Prostate gland (tissue), 2 donors: ENCODE measurements at regions not wholly inside any gene's neighbourhood (a gene's known extent, or its start where the extent isn't known, plus 50 kb on each side); places are given as distances from the start of the nearest gene placed in this dataset.

Experiments used
- DNase-seq: peaks from one replicate; pipeline ENCODE4 v3.0.0-alpha.2; 2019; ENCODE audit warnings: low spot score
- H3K27ac ChIP-seq, 2 donors: fragments of 200-600 bp; sonication (generic); 2 replicates each; pipeline ENCODE4 v1.5.1; 2017 to 2019
- H3K27me3 ChIP-seq: fragments of 200-600 bp; sonication (generic); replicated peaks from 2 replicates; pipeline ENCODE4 v1.5.1; 2019; ENCODE audit not compliant: insufficient read depth
- H3K36me3 ChIP-seq, 2 donors: fragments of 200-600 bp; sonication (generic); 1 replicate in 1 of 2; 2 replicates in 1 of 2; pipeline versions ENCODE4 v1.5.1 to v1.8.1; 2017 to 2019
- H3K4me1 ChIP-seq: fragments of 200-600 bp; sonication (generic); replicated peaks from 2 replicates; pipeline ENCODE4 v1.5.1; 2019
- H3K4me3 ChIP-seq, 2 donors: fragments of 200-600 bp; sonication (generic); 2 replicates each; pipeline ENCODE4 v1.5.1; 2017 to 2019
- H3K9me3 ChIP-seq: fragments of 200-600 bp; sonication (generic); 2 replicates; pipeline ENCODE4 v1.5.1; 2017
- POLR2A ChIP-seq: fragments of 450-650 bp; IDR thresholded peaks from one replicate; pipeline ENCODE4 v1.6.1; 2016; ENCODE audit warnings: antibody characterized with exemption, mild to moderate bottlenecking
- POLR2AphosphoS5 ChIP-seq: sonication (generic); formaldehyde crosslinking; IDR thresholded peaks from one replicate; pipeline ENCODE4 v1.6.1; 2017; ENCODE audit warnings: antibody characterized with exemption
- WGBS: methylation state at CpG from one replicate; pipeline ENCODE4 v1.1.5; 2018; 5-methylcytosine and 5-hydroxymethylcytosine counted together
- intact Hi-C: fragments of 100-400 bp; cut with DNase I; formaldehyde crosslinking; loops from one replicate; pipeline ENCODE4 v1.14.2; 2022
- TF ChIP-seq, protein P1 (sequence below), 4 experiments: fragments of 200-600 bp in 2 of 4; fragments of 450-650 bp in 2 of 4; sonication (generic) in 2 of 4; IDR thresholded peaks; 1 replicate in 3 of 4; 2 replicates in 1 of 4; pipeline ENCODE4 v1.5.1; 2016 to 2019; ENCODE audit warnings: antibody characterized with exemption in 4 of 4, mild to moderate bottlenecking in 2 of 4, moderate library complexity in 2 of 4

GRCh38 chr12:59046763-59047534 is 126.6 kb upstream of the LRIG3 start:
- H3K9me3 ChIP-seq = no peaks in the 10 kb centered on the region
- peak; percentile 55 for DNase-seq
- no peaks in the 10 kb centered on the region for H3K27me3 ChIP-seq
- no peaks in the 10 kb centered on the region for H3K36me3 ChIP-seq
- WGBS = 28% methylated on average over 2 of the region's 2 CpGs
- no peaks in the 10 kb centered on the region for H3K4me1 ChIP-seq
- intact Hi-C loops = no loop called here
- TF ChIP-seq POLR2A (no peak), POLR2AphosphoS5 (peak; percentile 69)
- TF ChIP-seq, protein P1, sequence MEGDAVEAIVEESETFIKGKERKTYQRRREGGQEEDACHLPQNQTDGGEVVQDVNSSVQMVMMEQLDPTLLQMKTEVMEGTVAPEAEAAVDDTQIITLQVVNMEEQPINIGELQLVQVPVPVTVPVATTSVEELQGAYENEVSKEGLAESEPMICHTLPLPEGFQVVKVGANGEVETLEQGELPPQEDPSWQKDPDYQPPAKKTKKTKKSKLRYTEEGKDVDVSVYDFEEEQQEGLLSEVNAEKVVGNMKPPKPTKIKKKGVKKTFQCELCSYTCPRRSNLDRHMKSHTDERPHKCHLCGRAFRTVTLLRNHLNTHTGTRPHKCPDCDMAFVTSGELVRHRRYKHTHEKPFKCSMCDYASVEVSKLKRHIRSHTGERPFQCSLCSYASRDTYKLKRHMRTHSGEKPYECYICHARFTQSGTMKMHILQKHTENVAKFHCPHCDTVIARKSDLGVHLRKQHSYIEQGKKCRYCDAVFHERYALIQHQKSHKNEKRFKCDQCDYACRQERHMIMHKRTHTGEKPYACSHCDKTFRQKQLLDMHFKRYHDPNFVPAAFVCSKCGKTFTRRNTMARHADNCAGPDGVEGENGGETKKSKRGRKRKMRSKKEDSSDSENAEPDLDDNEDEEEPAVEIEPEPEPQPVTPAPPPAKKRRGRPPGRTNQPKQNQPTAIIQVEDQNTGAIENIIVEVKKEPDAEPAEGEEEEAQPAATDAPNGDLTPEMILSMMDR (IDR thresholded peaks at IDR 0.05) = no peak
- no peak overlapping the region for H3K27ac ChIP-seq
- H3K4me3 ChIP-seq = no peak overlapping the region

- 21% methylated on average over 2 of the region's 2 CpGs for WGBS
- no peaks in the 10 kb centered on the region for H3K27me3 ChIP-seq
- H3K4me3 ChIP-seq = no peak overlapping the region
- DNase-seq = no peak
- intact Hi-C loops = no loop called here
- no peaks in the 10 kb centered on the region for H3K9me3 ChIP-seq
- TF ChIP-seq POLR2AphosphoS5 (no peak), POLR2A (no peak)
- TF ChIP-seq, protein P1 (IDR thresholded peaks at IDR 0.05) = no peak
- H3K36me3 ChIP-seq = no peaks in the 10 kb centered on the region
- no peak overlapping the region for H3K27ac ChIP-seq
- no peaks in the 10 kb centered on the region for H3K4me1 ChIP-seq
Observed at GRCh38 chr12:59044791-59045190, 124.5 kb upstream of the LRIG3 start.

- peak; percentile 34 for DNase-seq
- Histone ChIP-seq H3K27ac (peak overlapping the region in 1 of 2 donors; percentile 18), H3K9me3 (no peaks in the 10 kb centered on the region), H3K4me1 (no peaks in the 10 kb centered on the region), H3K4me3 (no peak overlapping the region), H3K27me3 (no peaks in the 10 kb centered on the region), H3K36me3 (no peaks in the 10 kb centered on the region)
- TF ChIP-seq POLR2AphosphoS5 (peak; percentile 19), POLR2A (no peak)
- TF ChIP-seq, protein P1 (IDR thresholded peaks at IDR 0.05) = no peak
- 19% methylated on average over 4 of the region's 4 CpGs for WGBS
- intact Hi-C loops = no loop called here
Observed at GRCh38 chr12:59041241-59042121, 121.2 kb upstream of the LRIG3 start.

DNA sequence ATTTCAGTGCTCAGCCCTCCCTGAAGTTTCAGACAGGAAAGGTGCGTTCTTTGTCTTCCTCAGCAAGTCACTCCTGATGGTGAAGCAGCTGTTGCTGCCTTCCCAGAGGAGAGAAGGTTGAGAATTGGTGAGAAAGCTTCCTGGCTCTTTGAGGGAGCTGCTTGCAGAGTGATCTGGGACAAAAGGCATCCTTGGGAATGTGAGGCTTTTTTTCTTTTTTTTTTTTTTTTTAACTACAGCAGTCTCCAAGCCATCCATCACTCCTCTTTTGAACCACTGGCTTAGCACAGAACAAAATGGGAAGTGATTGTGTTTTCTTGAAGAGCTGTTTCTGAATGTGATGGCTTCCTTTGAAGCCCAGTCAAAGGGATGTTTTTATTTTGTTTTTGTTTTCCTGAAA is 120.4 kb upstream of the LRIG3 start:
- Histone ChIP-seq H3K9me3 (no peaks in the 10 kb centered on the region), H3K27ac (no peak overlapping the region), H3K27me3 (no peaks in the 10 kb centered on the region), H3K36me3 (no peaks in the 10 kb centered on the region), H3K4me3 (no peak overlapping the region), H3K4me1 (no peaks in the 10 kb centered on the region)
- DNase-seq = no peak
- no peak for TF ChIP-seq POLR2A
- no peak for TF ChIP-seq POLR2AphosphoS5
- TF ChIP-seq, protein P1 (IDR thresholded peaks at IDR 0.05) = no peak
- intact Hi-C loops = no loop called here
- 32% methylated on average over 1 of the region's 1 CpG for WGBS
